Endothelial cell of umbilical vein (primary cell): ENCODE measurements at regions not wholly inside any gene's neighbourhood (a gene's known extent, or its start where the extent isn't known, plus 50 kb on each side); places are given as distances from the start of the nearest gene placed in this dataset.

ENCODE experiments used
- BruUV-seq: library from RNA; stranded (reverse); fragments of 400-500 nt; replicated peaks from 2 replicates; lab custom pipeline; 2021; lab: Mats Ljungman, UMichigan
- CTCF ChIA-PET: fragments of 300-600, 350-600 bp; sonication (Branson Sonifier 250); formaldehyde crosslinking; loops from one replicate; lab custom pipeline; 2021; ENCODE audit warnings: antibody characterized with exemption, inconsistent platforms; lab: Charles Lee
- POLR2A ChIA-PET: fragments of 300-600, 350-600 bp; sonication (Branson Sonifier 250); formaldehyde crosslinking; loops from one replicate; lab custom pipeline; 2021; ENCODE audit warnings: antibody characterized with exemption, inconsistent platforms; lab: Charles Lee
- DNase-seq: peaks from one replicate; pipeline ENCODE4 v3.0.0-alpha.2; 2011; ENCODE audit warnings: low read depth, low spot score
- FAIRE-seq: peaks from 2 replicates; lab custom pipeline; 2011; peaks lifted over from hg19 to GRCh38; lab: Jason Lieb, UNC
- H2AFZ ChIP-seq: 2 replicates; pipeline ENCODE4 v1.6.0; 2012; ENCODE audit warnings: low read depth, low read length, control low read depth, inconsistent platforms
- H3K27ac ChIP-seq: 2 replicates; pipeline ENCODE4 v1.5.1; 2011; ENCODE audit warnings: low read depth, mild to moderate bottlenecking, control low read depth, low read length, moderate library complexity; ENCODE audit not compliant: insufficient read depth
- H3K27me3 ChIP-seq, 2 experiments: 2 replicates each; pipeline versions ENCODE4 v1.6.0 to v1.6.1; 2011; ENCODE audit warnings: low read length in 2 of 2, mixed read lengths in 1 of 2; ENCODE audit not compliant: control insufficient read depth in 2 of 2, insufficient read depth in 2 of 2
- H3K36me3 ChIP-seq, 2 experiments: 2 replicates in 1 of 2; 3 replicates in 1 of 2; pipeline ENCODE4 v1.5.1; 2011; ENCODE audit warnings: low read length in 2 of 2, mild to moderate bottlenecking in 1 of 2, moderate library complexity in 1 of 2; ENCODE audit not compliant: control insufficient read depth in 2 of 2, insufficient read depth in 2 of 2; ENCODE audit errors: extremely low read depth in 1 of 2
- H3K4me1 ChIP-seq: 3 replicates; pipeline ENCODE4 v1.5.1; 2011; ENCODE audit warnings: mild to moderate bottlenecking, low read length; ENCODE audit not compliant: control insufficient read depth, insufficient read depth; ENCODE audit errors: extremely low read depth
- H3K4me2 ChIP-seq: 2 replicates; pipeline ENCODE4 v1.6.1; 2011; ENCODE audit warnings: low read length, control low read depth, mixed read lengths; ENCODE audit not compliant: insufficient read depth
- H3K4me3 ChIP-seq, 3 experiments: fragments of 200-600 bp in 1 of 3; sonication (generic), shearing (Covaris generic) in 1 of 3; replicated peaks in 1 of 3; 2 replicates each; pipeline ENCODE4 v1.5.1; 2011 to 2016; ENCODE audit warnings: control low read depth in 3 of 3, low read length in 3 of 3, mild to moderate bottlenecking in 2 of 3, inconsistent platforms in 1 of 3, low read depth in 1 of 3, moderate library complexity in 1 of 3; ENCODE audit not compliant: insufficient read depth in 1 of 3
- H3K79me2 ChIP-seq: 2 replicates; pipeline ENCODE4 v1.6.0; 2012; ENCODE audit warnings: low read length, inconsistent platforms; ENCODE audit not compliant: control insufficient read depth, insufficient read depth
- H3K9ac ChIP-seq: replicated peaks from 2 replicates; pipeline ENCODE3; 2011; ENCODE audit warnings: low read length, control low read depth; ENCODE audit not compliant: insufficient read depth; ENCODE audit errors: extremely low read depth
- H3K9me1 ChIP-seq: replicated peaks from 3 replicates; pipeline ENCODE4 v1.6.0; 2011; ENCODE audit warnings: mild to moderate bottlenecking, low read length; ENCODE audit not compliant: control insufficient read depth, insufficient read depth; ENCODE audit errors: extremely low read depth
- H3K9me3 ChIP-seq: replicated peaks from 2 replicates; pipeline ENCODE4 v1.5.1; 2012; ENCODE audit warnings: low read length, inconsistent platforms; ENCODE audit not compliant: control insufficient read depth, insufficient read depth
- H4K20me1 ChIP-seq: replicated peaks from 2 replicates; pipeline ENCODE3; 2011; ENCODE audit warnings: mild to moderate bottlenecking, low read length; ENCODE audit not compliant: control insufficient read depth, insufficient read depth; ENCODE audit errors: extremely low read depth
- CTCF ChIP-seq, 2 donors: IDR thresholded peaks; 1 replicate in 1 of 2; 2 replicates in 1 of 2; pipeline ENCODE4 v1.5.1; 2011; ENCODE audit warnings: low read length in 2 of 2, mild to moderate bottlenecking in 2 of 2, moderate library complexity in 2 of 2, control low read depth in 1 of 2, inconsistent platforms in 1 of 2, low read depth in 1 of 2; ENCODE audit not compliant: insufficient read depth in 1 of 2; ENCODE audit errors: extremely low read depth in 1 of 2
- EZH2 ChIP-seq: IDR thresholded peaks from 2 replicates; pipeline ENCODE4 v1.6.1; 2012; ENCODE audit warnings: borderline replicate concordance, low read depth, mild to moderate bottlenecking, moderate library complexity, low read length, inconsistent platforms; ENCODE audit not compliant: severe bottlenecking
- FOS ChIP-seq: IDR thresholded peaks from 2 replicates; pipeline ENCODE4 v1.6.1; 2011; ENCODE audit warnings: mild to moderate bottlenecking, low read length, moderate library complexity, borderline replicate concordance; ENCODE audit not compliant: insufficient read depth
- GATA2 ChIP-seq: IDR thresholded peaks from 2 replicates; pipeline ENCODE4 v1.7.0; 2011; ENCODE audit warnings: low read depth, mild to moderate bottlenecking, moderate library complexity, mixed read lengths, low read length; ENCODE audit not compliant: insufficient read length, insufficient read depth
- JUN ChIP-seq: IDR thresholded peaks from 2 replicates; pipeline ENCODE4 v1.6.1; 2011; ENCODE audit warnings: borderline replicate concordance, low read depth; ENCODE audit not compliant: insufficient read length, insufficient read depth
- MAX ChIP-seq: IDR thresholded peaks from 2 replicates; pipeline ENCODE4 v1.6.1; 2011; ENCODE audit not compliant: insufficient read depth, insufficient read length
- MYC ChIP-seq: IDR thresholded peaks from one replicate; pipeline ENCODE4 v1.6.1; 2011; ENCODE audit warnings: mild to moderate bottlenecking, low read depth, low read length
- POLR2A ChIP-seq: IDR thresholded peaks from 2 replicates; pipeline ENCODE4 v1.6.1; 2012; ENCODE audit warnings: low read depth, mild to moderate bottlenecking, control low read depth, low read length
- POLR2AphosphoS5 ChIP-seq: IDR thresholded peaks from 2 replicates; pipeline ENCODE4 v1.6.1; 2012; ENCODE audit warnings: low read depth, mild to moderate bottlenecking, control low read depth, low read length, moderate library complexity; ENCODE audit not compliant: insufficient read depth
- dilution Hi-C: fragments of 300-500 bp; cut with MboI; formaldehyde crosslinking; loops from one replicate; pipeline ENCODE4 v1.15.0; 2019; ENCODE audit warnings: low sequenced_read_pairs; ENCODE audit not compliant: extremely low pct_ligation_motif_present
- intact Hi-C: fragments of 100-400 bp; cut with micrococcal nuclease; formaldehyde crosslinking; loops from one replicate; pipeline ENCODE4 v1.10.0; 2022

GRCh38 chr16:48105976-48106375 is 49.8 kb downstream of the ABCC12 start:
- ChIA-PET POLR2A (no interaction called here), CTCF (no interaction called here)
- no peaks in the 10 kb centered on the region for H3K36me3 ChIP-seq
- H3K27me3 ChIP-seq: no peaks in the 10 kb centered on the region
- no peak for TF ChIP-seq MAX
- no peak for TF ChIP-seq JUN
- TF ChIP-seq FOS: no peak
- no peak for TF ChIP-seq POLR2A
- no peak for TF ChIP-seq MYC
- no peak for TF ChIP-seq GATA2
- TF ChIP-seq CTCF (IDR thresholded peaks at IDR 0.05; ENCODE audit: extremely low read depth in 1 of 2, insufficient read depth in 1 of 2, low read depth in 1 of 2, low read length in 2 of 2): no peak
- TF ChIP-seq POLR2AphosphoS5: no peak
- TF ChIP-seq EZH2: no peak
- no peaks in the 10 kb centered on the region for H4K20me1 ChIP-seq
- intact Hi-C loops (no loop called here), dilution Hi-C loops (no loop called here)
- H3K27ac ChIP-seq: no peak overlapping the region
- no peak overlapping the region for H3K9ac ChIP-seq
- FAIRE-seq (no peak), DNase-seq (no peak)
- no peak overlapping the region for H2AFZ ChIP-seq
- H3K9me1 ChIP-seq: no peaks in the 10 kb centered on the region
- no peaks in the 10 kb centered on the region for H3K79me2 ChIP-seq
- no peak overlapping the region for H3K4me3 ChIP-seq
- H3K4me2 ChIP-seq: no peak overlapping the region
- no TSS peak for BruUV-seq
- no peaks in the 10 kb centered on the region for H3K4me1 ChIP-seq
- no peaks in the 10 kb centered on the region for H3K9me3 ChIP-seq
